ENCODE measurements at regions not wholly inside any gene's neighbourhood (a gene's known extent, or its start where the extent isn't known, plus 50 kb on each side); places are given as distances from the start of the nearest gene placed in this dataset.
"Not testable (repeated sequence)": the region's sequence is repeated elsewhere in the genome, so short reads cannot be mapped to it uniquely, and the experiment has no call there.

DNA sequence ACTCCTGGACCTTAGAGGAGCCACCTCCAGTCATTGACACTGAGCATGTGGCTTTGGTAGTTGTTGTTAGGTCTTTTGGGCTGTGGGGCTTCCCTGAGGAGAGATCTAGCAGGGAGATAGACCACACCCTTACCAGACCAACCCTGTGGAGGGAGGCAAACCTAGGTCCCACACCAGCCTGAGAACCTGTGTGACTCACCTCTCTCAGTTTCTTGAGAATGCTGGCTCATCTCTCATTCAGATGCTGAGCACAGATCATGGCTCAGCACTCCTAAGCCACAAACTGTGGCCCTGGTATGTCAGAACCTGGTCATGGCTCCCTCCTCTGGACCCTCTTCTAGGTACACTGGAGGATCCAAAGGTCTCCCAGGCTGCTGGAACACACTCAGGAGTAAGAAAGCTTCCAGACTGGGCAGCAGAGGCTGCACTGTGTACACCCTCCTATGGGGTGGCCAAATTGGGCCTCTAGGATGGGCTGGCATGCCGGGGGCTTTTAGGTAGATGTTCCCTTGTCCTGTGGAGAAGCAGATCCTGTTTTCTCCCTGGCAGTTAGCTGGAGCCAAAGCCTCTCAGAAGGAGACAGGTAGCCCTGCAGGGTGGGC, 1294.5 kb downstream of the KHDRBS2 start:
- Mint-ChIP-seq H3K9me3 (ENCODE audit: low read depth) (peaks cover 29% of the 10 kb centered on the region), H3K4me1 (no peaks in the 10 kb centered on the region), H3K36me3 (ENCODE audit: low read depth) (no peaks in the 10 kb centered on the region), H3K4me3 (no peak overlapping the region), H3K27me3 (no peaks in the 10 kb centered on the region), H3K27ac (no peak overlapping the region)
- DNase-seq, result no peak
- ChIA-PET POLR2A (no interaction called here), CTCF (no interaction called here)
- ATAC-seq, result no peak
- intact Hi-C loops (cut with DNase I, micrococcal nuclease), result no loop called here

GRCh38 chr6:60952500-60952899, 1333.5 kb downstream of the KHDRBS2 start:
- ATAC-seq, result no peak
- no peak overlapping the region for H3K4me3 Mint-ChIP-seq
- CTCF ChIA-PET, result no interaction called here
- H3K27ac Mint-ChIP-seq, result no peak overlapping the region
- no peaks in the 10 kb centered on the region for H3K27me3 Mint-ChIP-seq
- POLR2A ChIA-PET, result no interaction called here
- no peaks in the 10 kb centered on the region for H3K36me3 Mint-ChIP-seq (ENCODE audit: low read depth)
- no peaks in the 10 kb centered on the region for H3K4me1 Mint-ChIP-seq
- intact Hi-C loops (cut with DNase I, micrococcal nuclease), result no loop called here
- DNase-seq, result no peak
- H3K9me3 Mint-ChIP-seq (ENCODE audit: low read depth), result peaks cover 12% of the 10 kb centered on the region

- peaks cover 12% of the 10 kb centered on the region for H3K9me3 Mint-ChIP-seq (ENCODE audit: low read depth)
- H3K27me3 Mint-ChIP-seq; intact Hi-C loops (cut with DNase I, micrococcal nuclease): not testable (repeated sequence)
These were observed 1335.7 kb downstream of the KHDRBS2 start for GRCh38 chr6:60950221-60950923.

GRCh38 chr6:60947416-60947815, 1338.6 kb downstream of the KHDRBS2 start:
- CTCF ChIA-PET; H3K9me3 Mint-ChIP-seq (ENCODE audit: low read depth); DNase-seq; H3K36me3 Mint-ChIP-seq (ENCODE audit: low read depth); ATAC-seq; H3K4me1 Mint-ChIP-seq; H3K27me3 Mint-ChIP-seq; POLR2A ChIA-PET; H3K4me3 Mint-ChIP-seq; H3K27ac Mint-ChIP-seq; intact Hi-C loops (cut with DNase I, micrococcal nuclease): not testable (repeated sequence)

More at GRCh38 chr6:60950221-60950923, 1335.7 kb downstream of the KHDRBS2 start:
- POLR2A ChIA-PET; H3K27ac Mint-ChIP-seq; CTCF ChIA-PET; H3K36me3 Mint-ChIP-seq (ENCODE audit: low read depth); H3K4me3 Mint-ChIP-seq; DNase-seq; H3K4me1 Mint-ChIP-seq; ATAC-seq: not testable (repeated sequence)

DNA sequence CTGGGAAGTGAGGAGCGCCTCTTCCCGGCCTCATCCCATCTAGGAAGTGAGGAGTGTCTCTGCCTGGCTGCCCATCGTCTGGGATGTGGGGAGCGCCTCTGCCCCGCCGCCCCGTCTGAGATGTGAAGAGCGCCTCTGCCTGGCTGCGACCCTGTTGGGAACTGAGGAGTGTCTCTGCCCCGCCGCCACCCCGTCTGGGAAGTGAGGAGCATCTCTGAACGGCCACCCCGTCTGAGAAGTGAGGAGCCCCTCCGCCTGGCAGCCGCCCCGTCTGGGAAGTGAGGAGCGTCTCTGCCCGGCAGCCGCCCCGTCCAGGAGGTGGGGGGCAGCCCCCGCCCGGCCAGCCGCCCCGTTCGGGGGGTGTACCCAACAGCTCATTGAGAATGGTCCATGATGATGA, 1341.2 kb downstream of the KHDRBS2 start:
- CTCF ChIA-PET; H3K4me1 Mint-ChIP-seq; H3K27ac Mint-ChIP-seq; H3K36me3 Mint-ChIP-seq (ENCODE audit: low read depth); ATAC-seq; H3K9me3 Mint-ChIP-seq (ENCODE audit: low read depth); POLR2A ChIA-PET; H3K4me3 Mint-ChIP-seq; H3K27me3 Mint-ChIP-seq; intact Hi-C loops (cut with DNase I, micrococcal nuclease); DNase-seq: not testable (repeated sequence)

- CTCF ChIA-PET; POLR2A ChIA-PET; DNase-seq; intact Hi-C loops (cut with DNase I, micrococcal nuclease); H3K9me3 Mint-ChIP-seq (ENCODE audit: low read depth); H3K27ac Mint-ChIP-seq; H3K4me3 Mint-ChIP-seq; H3K27me3 Mint-ChIP-seq; H3K36me3 Mint-ChIP-seq (ENCODE audit: low read depth); ATAC-seq; H3K4me1 Mint-ChIP-seq: not testable (repeated sequence)
These were observed 1350.1 kb downstream of the KHDRBS2 start for GRCh38 chr6:60935970-60936369.

DNA sequence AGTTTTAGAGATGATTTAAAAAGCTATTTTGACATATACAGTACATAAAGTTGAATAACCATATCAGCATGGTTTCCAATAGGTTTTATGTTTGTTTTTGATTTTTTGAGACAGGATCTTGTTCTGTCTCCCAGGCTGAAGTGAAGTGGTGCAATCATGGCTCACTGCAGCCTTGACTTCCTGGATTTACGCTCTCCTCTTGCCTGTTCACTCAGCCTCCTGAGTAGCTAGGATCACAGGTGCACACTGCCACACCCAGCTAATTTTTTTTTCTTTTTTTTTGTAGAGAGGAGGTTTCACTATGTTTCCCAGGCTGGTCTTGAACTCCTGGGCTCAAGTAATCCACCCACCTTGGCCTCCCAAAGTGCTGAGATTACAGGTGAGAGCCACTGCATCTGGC, 1366.4 kb downstream of the KHDRBS2 start:
- intact Hi-C loops (cut with DNase I, micrococcal nuclease); H3K4me1 Mint-ChIP-seq; DNase-seq; POLR2A ChIA-PET; CTCF ChIA-PET; H3K27me3 Mint-ChIP-seq; H3K36me3 Mint-ChIP-seq (ENCODE audit: low read depth); H3K4me3 Mint-ChIP-seq; H3K27ac Mint-ChIP-seq; ATAC-seq; H3K9me3 Mint-ChIP-seq (ENCODE audit: low read depth): not testable (repeated sequence)

DNA sequence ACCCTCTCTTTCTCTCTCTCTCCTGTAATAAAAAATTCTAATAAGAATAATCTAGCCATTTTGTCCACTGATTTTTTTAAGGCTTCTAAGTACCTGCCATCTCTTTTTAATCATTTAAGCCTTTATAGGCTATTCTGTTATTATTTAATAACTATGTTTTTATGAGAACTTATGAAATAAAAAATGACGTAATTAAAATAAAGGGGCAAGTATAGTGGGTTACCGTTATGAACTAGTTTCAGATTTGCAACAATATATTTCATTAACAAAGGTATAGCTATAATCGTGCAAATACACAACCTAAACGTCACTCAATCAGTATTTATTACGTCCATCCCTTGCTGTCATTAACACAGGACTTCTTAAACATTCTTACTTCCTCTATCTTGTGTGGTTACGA, 1382.2 kb downstream of the KHDRBS2 start:
- H3K4me1 Mint-ChIP-seq; CTCF ChIA-PET; H3K4me3 Mint-ChIP-seq; H3K27ac Mint-ChIP-seq; H3K36me3 Mint-ChIP-seq (ENCODE audit: low read depth); H3K27me3 Mint-ChIP-seq; ATAC-seq; DNase-seq; POLR2A ChIA-PET; intact Hi-C loops (cut with DNase I, micrococcal nuclease): not testable (repeated sequence)
- peaks cover 24% of the 10 kb centered on the region for H3K9me3 Mint-ChIP-seq (ENCODE audit: low read depth)

DNA sequence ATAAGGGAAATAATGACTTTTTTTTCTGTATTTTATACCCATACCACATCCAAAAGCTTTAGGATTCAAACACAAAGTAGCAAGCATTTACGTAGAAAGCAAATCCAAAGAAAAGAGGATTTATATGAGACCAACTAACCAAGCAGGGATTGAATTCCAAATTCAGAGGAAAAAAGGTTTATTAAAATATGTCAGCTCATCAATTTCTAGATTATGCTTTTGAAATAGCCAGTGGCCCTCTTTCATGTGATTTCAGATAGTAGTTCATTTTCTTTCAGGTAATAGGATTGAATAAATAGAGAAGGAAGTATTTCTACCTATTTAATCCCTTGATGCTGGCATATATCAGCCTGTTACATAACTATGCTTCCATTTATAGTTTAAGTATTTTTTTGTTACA, 1392.7 kb downstream of the KHDRBS2 start:
- H3K4me3 Mint-ChIP-seq; H3K4me1 Mint-ChIP-seq; CTCF ChIA-PET; DNase-seq; POLR2A ChIA-PET; ATAC-seq; H3K27me3 Mint-ChIP-seq; H3K36me3 Mint-ChIP-seq (ENCODE audit: low read depth); H3K27ac Mint-ChIP-seq; intact Hi-C loops (cut with DNase I, micrococcal nuclease): not testable (repeated sequence)
- H3K9me3 Mint-ChIP-seq (ENCODE audit: low read depth), result peaks cover 11% of the 10 kb centered on the region

GRCh38 chr6:60891606-60892005, 1394.4 kb downstream of the KHDRBS2 start:
- ChIA-PET CTCF (no interaction called here), POLR2A (no interaction called here)
- Mint-ChIP-seq H3K4me1 (no peaks in the 10 kb centered on the region), H3K27ac (no peak overlapping the region), H3K36me3 (ENCODE audit: low read depth) (no peaks in the 10 kb centered on the region), H3K9me3 (ENCODE audit: low read depth) (peaks cover 11% of the 10 kb centered on the region), H3K4me3 (no peak overlapping the region), H3K27me3 (no peaks in the 10 kb centered on the region)
- intact Hi-C loops (cut with DNase I, micrococcal nuclease), result no loop called here
- DNase-seq, result no peak
- ATAC-seq, result no peak

DNA sequence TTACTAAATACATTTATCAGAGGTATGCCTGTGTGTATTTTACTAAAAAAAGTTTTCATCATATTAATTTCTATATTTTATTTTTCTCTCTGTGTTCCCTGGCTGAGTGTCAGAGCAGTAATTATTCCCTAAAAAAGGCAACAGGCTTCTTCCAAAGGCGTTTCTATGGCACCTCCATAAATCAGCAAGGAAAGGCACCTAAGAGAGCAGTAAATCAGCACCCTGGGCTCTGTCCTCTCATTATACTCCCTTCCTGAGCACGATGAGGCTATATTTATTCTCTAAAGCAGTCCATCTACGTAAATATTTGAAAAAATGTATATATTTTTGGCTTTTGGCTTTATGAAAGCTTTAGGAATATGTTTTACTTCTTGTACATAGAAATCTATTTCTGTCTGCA, 1408.6 kb downstream of the KHDRBS2 start:
- H3K9me3 Mint-ChIP-seq (ENCODE audit: low read depth); intact Hi-C loops (cut with DNase I, micrococcal nuclease); H3K4me1 Mint-ChIP-seq; POLR2A ChIA-PET; DNase-seq; H3K36me3 Mint-ChIP-seq (ENCODE audit: low read depth); CTCF ChIA-PET; ATAC-seq; H3K27me3 Mint-ChIP-seq; H3K27ac Mint-ChIP-seq; H3K4me3 Mint-ChIP-seq: not testable (repeated sequence)

GRCh38 chr6:60870779-60871178, 1415.2 kb downstream of the KHDRBS2 start:
- CTCF ChIA-PET; DNase-seq; H3K4me1 Mint-ChIP-seq; intact Hi-C loops (cut with DNase I, micrococcal nuclease); H3K27ac Mint-ChIP-seq; H3K4me3 Mint-ChIP-seq; H3K36me3 Mint-ChIP-seq (ENCODE audit: low read depth); H3K27me3 Mint-ChIP-seq; ATAC-seq; POLR2A ChIA-PET: not testable (repeated sequence)
- H3K9me3 Mint-ChIP-seq (ENCODE audit: low read depth), result peaks cover 18% of the 10 kb centered on the region

Measured in activated CD4-positive, alpha-beta T cell treated with anti-CD3 and anti-CD28 coated beads for 36 hours (primary cell).